ENCODE measurements at regions not wholly inside any gene's neighbourhood (a gene's known extent, or its start where the extent isn't known, plus 50 kb on each side); places are given as distances from the start of the nearest gene placed in this dataset.

- no peak for TF ChIP-seq EP300 (IDR thresholded peaks at IDR 0.05)
- no peak for TF ChIP-seq POLR2A (IDR thresholded peaks at IDR 0.05)
- no peak for TF ChIP-seq CTCF (IDR thresholded peaks at IDR 0.05)
- no peak for TF ChIP-seq POLR2AphosphoS5 (IDR thresholded peaks at IDR 0.05)
Measured at GRCh38 chr10:131427901-131428300, 116.4 kb upstream of the TCERG1L start.

All from suprapubic skin (tissue), 4 donors.